WERI-Rb-1 (cell line): ENCODE measurements at regions not wholly inside any gene's neighbourhood (a gene's known extent, or its start where the extent isn't known, plus 50 kb on each side); places are given as distances from the start of the nearest gene placed in this dataset.

ENCODE experiments used
- DNase-seq: peaks from one replicate; pipeline ENCODE4 v3.0.0-alpha.2; 2020
- H3K27ac ChIP-seq: fragments of 250-450 bp; sonication (Bioruptor Pico); 2 replicates; pipeline ENCODE4 v1.5.1; 2020; ENCODE audit warnings: mild to moderate bottlenecking, moderate library complexity
- H3K27me3 ChIP-seq: fragments of 250-450 bp; sonication (Bioruptor Pico); 2 replicates; pipeline ENCODE4 v1.5.1; 2021; ENCODE audit warnings: mild to moderate bottlenecking, low read depth, moderate library complexity; ENCODE audit not compliant: insufficient read depth, severe bottlenecking
- H3K36me3 ChIP-seq: fragments of 250-450 bp; sonication (Bioruptor Pico); 2 replicates; pipeline ENCODE4 v1.5.1; 2020; ENCODE audit warnings: mild to moderate bottlenecking, moderate library complexity
- H3K4me3 ChIP-seq: 2 replicates; pipeline ENCODE4 v1.5.1; 2011; ENCODE audit warnings: low read depth, mild to moderate bottlenecking, control low read depth, low read length
- H3K9me3 ChIP-seq: fragments of 250-450 bp; sonication (Bioruptor Pico); 2 replicates; pipeline ENCODE4 v1.5.1; 2021; ENCODE audit warnings: mild to moderate bottlenecking, moderate library complexity; ENCODE audit not compliant: severe bottlenecking
- CTCF ChIP-seq: IDR thresholded peaks from 2 replicates; pipeline ENCODE4 v1.5.1; 2011; ENCODE audit warnings: low read depth, mild to moderate bottlenecking, control low read depth, inconsistent platforms, low read length

GRCh38 chr3:72421786-72422185 lies 426.5 kb downstream of the SHQ1 start:
- TF ChIP-seq CTCF, result no peak

GRCh38 chr3:72421126-72421525 lies 427.1 kb downstream of the SHQ1 start:
- peaks cover 4% of the 10 kb centered on the region for H3K36me3 ChIP-seq
- no peak overlapping the region for H3K4me3 ChIP-seq
- no peak for TF ChIP-seq CTCF
- no peak overlapping the region for H3K27ac ChIP-seq
- no peaks in the 10 kb centered on the region for H3K9me3 ChIP-seq
- no peaks in the 10 kb centered on the region for H3K27me3 ChIP-seq
- no peak for DNase-seq

More at GRCh38 chr3:72421786-72422185, 426.5 kb downstream of the SHQ1 start:
- no peaks in the 10 kb centered on the region for H3K9me3 ChIP-seq
- no peak overlapping the region for H3K4me3 ChIP-seq
- H3K27ac ChIP-seq, result no peak overlapping the region
- DNase-seq, result no peak
- peaks cover 4% of the 10 kb centered on the region for H3K36me3 ChIP-seq
- H3K27me3 ChIP-seq, result no peaks in the 10 kb centered on the region

GRCh38 chr3:72418856-72419255 lies 429.4 kb downstream of the SHQ1 start:
- no peak for DNase-seq
- Histone ChIP-seq H3K9me3 (no peaks in the 10 kb centered on the region), H3K36me3 (peaks cover 7% of the 10 kb centered on the region), H3K27me3 (no peaks in the 10 kb centered on the region), H3K27ac (no peak overlapping the region), H3K4me3 (no peak overlapping the region)
- TF ChIP-seq CTCF, result no peak

GRCh38 chr3:72418244-72418643 lies 430.0 kb downstream of the SHQ1 start:
- Histone ChIP-seq H3K4me3 (no peak overlapping the region), H3K27me3 (no peaks in the 10 kb centered on the region), H3K9me3 (no peaks in the 10 kb centered on the region), H3K36me3 (peaks cover 7% of the 10 kb centered on the region), H3K27ac (no peak overlapping the region)
- DNase-seq, result no peak
- TF ChIP-seq CTCF, result no peak

- no peak for TF ChIP-seq CTCF
- H3K36me3 ChIP-seq, result peaks cover 3% of the 10 kb centered on the region; the same call in 1 of the 2 replicates
These were observed 433.7 kb downstream of the SHQ1 start for GRCh38 chr3:72414481-72415016.

GRCh38 chr3:72413228-72413627 lies 435.0 kb downstream of the SHQ1 start:
- Histone ChIP-seq H3K36me3 (peaks cover 6% of the 10 kb centered on the region; the same call in 1 of the 2 replicates), H3K27ac (no peak overlapping the region), H3K4me3 (no peak overlapping the region), H3K27me3 (no peaks in the 10 kb centered on the region), H3K9me3 (no peaks in the 10 kb centered on the region)
- DNase-seq, result no peak
- no peak for TF ChIP-seq CTCF

More at GRCh38 chr3:72414481-72415016, 433.7 kb downstream of the SHQ1 start:
- DNase-seq, result no peak
- H3K27ac ChIP-seq, result no peak overlapping the region
- H3K4me3 ChIP-seq, result no peak overlapping the region
- no peaks in the 10 kb centered on the region for H3K9me3 ChIP-seq
- no peaks in the 10 kb centered on the region for H3K27me3 ChIP-seq
